ENCODE measurements at regions not wholly inside any gene's neighbourhood (a gene's known extent, or its start where the extent isn't known, plus 50 kb on each side); places are given as distances from the start of the nearest gene placed in this dataset.

DNA sequence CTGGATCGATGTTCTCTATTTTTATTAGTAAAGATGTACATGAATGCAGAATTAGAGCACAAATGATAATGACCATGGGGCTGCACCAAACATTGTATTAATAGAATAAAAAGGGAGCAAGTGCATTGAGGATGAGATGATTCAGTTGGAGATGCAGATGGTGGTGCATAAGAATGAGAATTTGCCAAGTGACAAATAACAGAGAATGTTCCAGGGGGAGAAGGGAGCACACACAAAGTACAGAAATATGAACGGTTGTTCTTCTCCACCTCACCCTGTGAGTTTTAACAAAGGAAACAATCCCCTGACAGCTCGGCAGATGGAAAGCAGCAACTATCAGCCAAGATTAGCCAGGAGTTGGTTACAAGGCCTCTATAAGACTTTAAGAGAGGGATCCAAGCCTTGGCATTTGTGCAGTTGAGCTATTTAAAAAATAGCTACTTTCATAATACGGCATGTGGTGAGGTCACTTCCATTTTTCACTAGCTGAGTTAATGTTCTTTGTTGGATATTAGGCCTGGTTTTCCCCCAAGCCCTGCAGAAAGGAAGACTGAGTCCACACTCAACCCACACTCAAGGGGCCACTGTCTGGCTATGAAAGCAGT lies 462.5 kb downstream of the TNS3 start:
- TF ChIP-seq KAT7 (CRISPR knock-in tag; IDR thresholded peaks at IDR 0.05; ENCODE audit: borderline replicate concordance) (no peak), FOXP1 (CRISPR knock-in tag; IDR thresholded peaks at IDR 0.05; ENCODE audit: borderline replicate concordance) (no peak), NR3C1 (CRISPR knock-in tag; conservative IDR thresholded peaks at IDR 0.05; ENCODE audit: low read depth) (no peak), NFYB (CRISPR knock-in tag; conservative IDR thresholded peaks at IDR 0.05; ENCODE audit: low read depth) (no peak), NFATC4 (CRISPR knock-in tag; IDR thresholded peaks at IDR 0.05) (no peak)
- TF ChIP-seq, protein P1, sequence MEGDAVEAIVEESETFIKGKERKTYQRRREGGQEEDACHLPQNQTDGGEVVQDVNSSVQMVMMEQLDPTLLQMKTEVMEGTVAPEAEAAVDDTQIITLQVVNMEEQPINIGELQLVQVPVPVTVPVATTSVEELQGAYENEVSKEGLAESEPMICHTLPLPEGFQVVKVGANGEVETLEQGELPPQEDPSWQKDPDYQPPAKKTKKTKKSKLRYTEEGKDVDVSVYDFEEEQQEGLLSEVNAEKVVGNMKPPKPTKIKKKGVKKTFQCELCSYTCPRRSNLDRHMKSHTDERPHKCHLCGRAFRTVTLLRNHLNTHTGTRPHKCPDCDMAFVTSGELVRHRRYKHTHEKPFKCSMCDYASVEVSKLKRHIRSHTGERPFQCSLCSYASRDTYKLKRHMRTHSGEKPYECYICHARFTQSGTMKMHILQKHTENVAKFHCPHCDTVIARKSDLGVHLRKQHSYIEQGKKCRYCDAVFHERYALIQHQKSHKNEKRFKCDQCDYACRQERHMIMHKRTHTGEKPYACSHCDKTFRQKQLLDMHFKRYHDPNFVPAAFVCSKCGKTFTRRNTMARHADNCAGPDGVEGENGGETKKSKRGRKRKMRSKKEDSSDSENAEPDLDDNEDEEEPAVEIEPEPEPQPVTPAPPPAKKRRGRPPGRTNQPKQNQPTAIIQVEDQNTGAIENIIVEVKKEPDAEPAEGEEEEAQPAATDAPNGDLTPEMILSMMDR (IDR thresholded peaks at IDR 0.05): no peak
- TF ChIP-seq, protein P2, sequence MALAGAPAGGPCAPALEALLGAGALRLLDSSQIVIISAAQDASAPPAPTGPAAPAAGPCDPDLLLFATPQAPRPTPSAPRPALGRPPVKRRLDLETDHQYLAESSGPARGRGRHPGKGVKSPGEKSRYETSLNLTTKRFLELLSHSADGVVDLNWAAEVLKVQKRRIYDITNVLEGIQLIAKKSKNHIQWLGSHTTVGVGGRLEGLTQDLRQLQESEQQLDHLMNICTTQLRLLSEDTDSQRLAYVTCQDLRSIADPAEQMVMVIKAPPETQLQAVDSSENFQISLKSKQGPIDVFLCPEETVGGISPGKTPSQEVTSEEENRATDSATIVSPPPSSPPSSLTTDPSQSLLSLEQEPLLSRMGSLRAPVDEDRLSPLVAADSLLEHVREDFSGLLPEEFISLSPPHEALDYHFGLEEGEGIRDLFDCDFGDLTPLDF (CRISPR knock-in tag; IDR thresholded peaks at IDR 0.05): no peak
- TF ChIP-seq, protein P3, sequence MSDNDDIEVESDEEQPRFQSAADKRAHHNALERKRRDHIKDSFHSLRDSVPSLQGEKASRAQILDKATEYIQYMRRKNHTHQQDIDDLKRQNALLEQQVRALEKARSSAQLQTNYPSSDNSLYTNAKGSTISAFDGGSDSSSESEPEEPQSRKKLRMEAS (CRISPR knock-in tag; IDR thresholded peaks at IDR 0.05): no peak
- TF ChIP-seq, protein P4, sequence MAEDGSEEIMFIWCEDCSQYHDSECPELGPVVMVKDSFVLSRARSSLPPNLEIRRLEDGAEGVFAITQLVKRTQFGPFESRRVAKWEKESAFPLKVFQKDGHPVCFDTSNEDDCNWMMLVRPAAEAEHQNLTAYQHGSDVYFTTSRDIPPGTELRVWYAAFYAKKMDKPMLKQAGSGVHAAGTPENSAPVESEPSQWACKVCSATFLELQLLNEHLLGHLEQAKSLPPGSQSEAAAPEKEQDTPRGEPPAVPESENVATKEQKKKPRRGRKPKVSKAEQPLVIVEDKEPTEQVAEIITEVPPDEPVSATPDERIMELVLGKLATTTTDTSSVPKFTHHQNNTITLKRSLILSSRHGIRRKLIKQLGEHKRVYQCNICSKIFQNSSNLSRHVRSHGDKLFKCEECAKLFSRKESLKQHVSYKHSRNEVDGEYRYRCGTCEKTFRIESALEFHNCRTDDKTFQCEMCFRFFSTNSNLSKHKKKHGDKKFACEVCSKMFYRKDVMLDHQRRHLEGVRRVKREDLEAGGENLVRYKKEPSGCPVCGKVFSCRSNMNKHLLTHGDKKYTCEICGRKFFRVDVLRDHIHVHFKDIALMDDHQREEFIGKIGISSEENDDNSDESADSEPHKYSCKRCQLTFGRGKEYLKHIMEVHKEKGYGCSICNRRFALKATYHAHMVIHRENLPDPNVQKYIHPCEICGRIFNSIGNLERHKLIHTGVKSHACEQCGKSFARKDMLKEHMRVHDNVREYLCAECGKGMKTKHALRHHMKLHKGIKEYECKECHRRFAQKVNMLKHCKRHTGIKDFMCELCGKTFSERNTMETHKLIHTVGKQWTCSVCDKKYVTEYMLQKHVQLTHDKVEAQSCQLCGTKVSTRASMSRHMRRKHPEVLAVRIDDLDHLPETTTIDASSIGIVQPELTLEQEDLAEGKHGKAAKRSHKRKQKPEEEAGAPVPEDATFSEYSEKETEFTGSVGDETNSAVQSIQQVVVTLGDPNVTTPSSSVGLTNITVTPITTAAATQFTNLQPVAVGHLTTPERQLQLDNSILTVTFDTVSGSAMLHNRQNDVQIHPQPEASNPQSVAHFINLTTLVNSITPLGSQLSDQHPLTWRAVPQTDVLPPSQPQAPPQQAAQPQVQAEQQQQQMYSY (CRISPR knock-in tag; IDR thresholded peaks at IDR 0.05): no peak
- TF ChIP-seq, protein P5, sequence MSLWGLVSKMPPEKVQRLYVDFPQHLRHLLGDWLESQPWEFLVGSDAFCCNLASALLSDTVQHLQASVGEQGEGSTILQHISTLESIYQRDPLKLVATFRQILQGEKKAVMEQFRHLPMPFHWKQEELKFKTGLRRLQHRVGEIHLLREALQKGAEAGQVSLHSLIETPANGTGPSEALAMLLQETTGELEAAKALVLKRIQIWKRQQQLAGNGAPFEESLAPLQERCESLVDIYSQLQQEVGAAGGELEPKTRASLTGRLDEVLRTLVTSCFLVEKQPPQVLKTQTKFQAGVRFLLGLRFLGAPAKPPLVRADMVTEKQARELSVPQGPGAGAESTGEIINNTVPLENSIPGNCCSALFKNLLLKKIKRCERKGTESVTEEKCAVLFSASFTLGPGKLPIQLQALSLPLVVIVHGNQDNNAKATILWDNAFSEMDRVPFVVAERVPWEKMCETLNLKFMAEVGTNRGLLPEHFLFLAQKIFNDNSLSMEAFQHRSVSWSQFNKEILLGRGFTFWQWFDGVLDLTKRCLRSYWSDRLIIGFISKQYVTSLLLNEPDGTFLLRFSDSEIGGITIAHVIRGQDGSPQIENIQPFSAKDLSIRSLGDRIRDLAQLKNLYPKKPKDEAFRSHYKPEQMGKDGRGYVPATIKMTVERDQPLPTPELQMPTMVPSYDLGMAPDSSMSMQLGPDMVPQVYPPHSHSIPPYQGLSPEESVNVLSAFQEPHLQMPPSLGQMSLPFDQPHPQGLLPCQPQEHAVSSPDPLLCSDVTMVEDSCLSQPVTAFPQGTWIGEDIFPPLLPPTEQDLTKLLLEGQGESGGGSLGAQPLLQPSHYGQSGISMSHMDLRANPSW (CRISPR knock-in tag; conservative IDR thresholded peaks at IDR 0.05; ENCODE audit: low read depth): no peak
